Endothelial cell of umbilical vein (primary cell): ENCODE measurements at regions not wholly inside any gene's neighbourhood (a gene's known extent, or its start where the extent isn't known, plus 50 kb on each side); places are given as distances from the start of the nearest gene placed in this dataset.

Source experiments
- CTCF ChIP-seq, 2 donors: IDR thresholded peaks; 1 replicate in 1 of 2; 2 replicates in 1 of 2; pipeline ENCODE4 v1.5.1; 2011; ENCODE audit warnings: low read length in 2 of 2, mild to moderate bottlenecking in 2 of 2, moderate library complexity in 2 of 2, control low read depth in 1 of 2, inconsistent platforms in 1 of 2, low read depth in 1 of 2; ENCODE audit not compliant: insufficient read depth in 1 of 2; ENCODE audit errors: extremely low read depth in 1 of 2
- JUN ChIP-seq: IDR thresholded peaks from 2 replicates; pipeline ENCODE4 v1.6.1; 2011; ENCODE audit warnings: borderline replicate concordance, low read depth; ENCODE audit not compliant: insufficient read length, insufficient read depth

DNA sequence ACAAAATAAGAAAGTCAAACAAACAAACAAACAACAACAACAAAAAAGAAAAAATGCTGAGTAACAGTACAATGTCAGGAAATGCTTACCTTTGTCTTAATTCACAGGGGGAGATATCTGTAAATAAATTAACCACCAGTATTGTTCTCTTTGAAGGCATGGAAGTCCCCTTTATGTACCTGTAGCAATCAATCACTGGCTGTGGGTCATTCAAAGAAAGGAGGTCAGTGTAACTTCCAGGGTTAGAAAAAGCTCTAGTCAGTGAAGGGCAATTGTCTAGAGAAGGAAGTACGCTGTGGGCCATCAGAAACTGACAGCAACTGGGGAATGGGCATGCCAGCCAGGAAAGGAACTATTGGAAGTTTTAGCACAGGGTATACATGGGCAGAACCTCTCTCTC is 121.5 kb upstream of the LUZP2 start:
- TF ChIP-seq CTCF (IDR thresholded peaks at IDR 0.05; ENCODE audit: extremely low read depth in 1 of 2, insufficient read depth in 1 of 2, low read depth in 1 of 2, low read length in 2 of 2) (no peak), JUN (no peak)
